ENCODE measurements at regions not wholly inside any gene's neighbourhood (a gene's known extent, or its start where the extent isn't known, plus 50 kb on each side); places are given as distances from the start of the nearest gene placed in this dataset.

GRCh38 chr12:63224396-63224795, 73.4 kb upstream of the AVPR1A start:
- no peak for DNase-seq

- no peak for DNase-seq
Measured at GRCh38 chr12:63223128-63223527, 72.1 kb upstream of the AVPR1A start.

- no peak for DNase-seq
Measured at GRCh38 chr12:63222582-63222981, 71.6 kb upstream of the AVPR1A start.

- DNase-seq: no peak
Measured at GRCh38 chr12:63220921-63221320, 69.9 kb upstream of the AVPR1A start.

- no peak for DNase-seq
Measured at GRCh38 chr12:63212316-63212715, 61.3 kb upstream of the AVPR1A start.

GRCh38 chr12:63208956-63209355, 58.0 kb upstream of the AVPR1A start:
- no peak for DNase-seq

- DNase-seq: no peak
Measured at GRCh38 chr12:63206909-63207308, 55.9 kb upstream of the AVPR1A start.

- no peak for DNase-seq
Measured at GRCh38 chr12:63206494-63206893, 55.5 kb upstream of the AVPR1A start.
